ENCODE measurements at regions not wholly inside any gene's neighbourhood (a gene's known extent, or its start where the extent isn't known, plus 50 kb on each side); places are given as distances from the start of the nearest gene placed in this dataset.

DNA sequence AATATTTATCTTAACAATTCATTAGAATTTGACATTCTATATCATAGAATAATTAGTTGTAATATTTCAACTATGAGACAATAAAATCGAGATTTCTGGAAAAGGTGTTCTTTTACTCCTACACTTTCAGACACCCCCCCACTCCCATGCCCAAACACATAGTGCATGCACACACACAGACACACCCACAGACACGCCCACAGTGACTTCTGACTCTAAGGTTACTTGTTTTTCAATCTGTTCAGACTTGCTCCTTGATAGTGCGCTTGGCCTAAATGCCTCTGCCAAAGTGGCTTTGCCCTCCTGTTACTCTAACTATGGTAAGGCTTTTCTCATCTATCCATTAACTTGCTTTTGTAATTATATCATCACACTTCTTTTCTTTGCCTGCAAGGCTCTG lies 144.0 kb upstream of the PPP1R3A start (continued):
- TF ChIP-seq, protein P1, sequence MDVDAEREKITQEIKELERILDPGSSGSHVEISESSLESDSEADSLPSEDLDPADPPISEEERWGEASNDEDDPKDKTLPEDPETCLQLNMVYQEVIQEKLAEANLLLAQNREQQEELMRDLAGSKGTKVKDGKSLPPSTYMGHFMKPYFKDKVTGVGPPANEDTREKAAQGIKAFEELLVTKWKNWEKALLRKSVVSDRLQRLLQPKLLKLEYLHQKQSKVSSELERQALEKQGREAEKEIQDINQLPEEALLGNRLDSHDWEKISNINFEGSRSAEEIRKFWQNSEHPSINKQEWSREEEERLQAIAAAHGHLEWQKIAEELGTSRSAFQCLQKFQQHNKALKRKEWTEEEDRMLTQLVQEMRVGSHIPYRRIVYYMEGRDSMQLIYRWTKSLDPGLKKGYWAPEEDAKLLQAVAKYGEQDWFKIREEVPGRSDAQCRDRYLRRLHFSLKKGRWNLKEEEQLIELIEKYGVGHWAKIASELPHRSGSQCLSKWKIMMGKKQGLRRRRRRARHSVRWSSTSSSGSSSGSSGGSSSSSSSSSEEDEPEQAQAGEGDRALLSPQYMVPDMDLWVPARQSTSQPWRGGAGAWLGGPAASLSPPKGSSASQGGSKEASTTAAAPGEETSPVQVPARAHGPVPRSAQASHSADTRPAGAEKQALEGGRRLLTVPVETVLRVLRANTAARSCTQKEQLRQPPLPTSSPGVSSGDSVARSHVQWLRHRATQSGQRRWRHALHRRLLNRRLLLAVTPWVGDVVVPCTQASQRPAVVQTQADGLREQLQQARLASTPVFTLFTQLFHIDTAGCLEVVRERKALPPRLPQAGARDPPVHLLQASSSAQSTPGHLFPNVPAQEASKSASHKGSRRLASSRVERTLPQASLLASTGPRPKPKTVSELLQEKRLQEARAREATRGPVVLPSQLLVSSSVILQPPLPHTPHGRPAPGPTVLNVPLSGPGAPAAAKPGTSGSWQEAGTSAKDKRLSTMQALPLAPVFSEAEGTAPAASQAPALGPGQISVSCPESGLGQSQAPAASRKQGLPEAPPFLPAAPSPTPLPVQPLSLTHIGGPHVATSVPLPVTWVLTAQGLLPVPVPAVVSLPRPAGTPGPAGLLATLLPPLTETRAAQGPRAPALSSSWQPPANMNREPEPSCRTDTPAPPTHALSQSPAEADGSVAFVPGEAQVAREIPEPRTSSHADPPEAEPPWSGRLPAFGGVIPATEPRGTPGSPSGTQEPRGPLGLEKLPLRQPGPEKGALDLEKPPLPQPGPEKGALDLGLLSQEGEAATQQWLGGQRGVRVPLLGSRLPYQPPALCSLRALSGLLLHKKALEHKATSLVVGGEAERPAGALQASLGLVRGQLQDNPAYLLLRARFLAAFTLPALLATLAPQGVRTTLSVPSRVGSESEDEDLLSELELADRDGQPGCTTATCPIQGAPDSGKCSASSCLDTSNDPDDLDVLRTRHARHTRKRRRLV (CRISPR knock-in tag; IDR thresholded peaks at IDR 0.05): no peak
- no peak for TF ChIP-seq ZNF558 (CRISPR knock-in tag; IDR thresholded peaks at IDR 0.05; ENCODE audit: borderline replicate concordance)
- TF ChIP-seq, protein P2, sequence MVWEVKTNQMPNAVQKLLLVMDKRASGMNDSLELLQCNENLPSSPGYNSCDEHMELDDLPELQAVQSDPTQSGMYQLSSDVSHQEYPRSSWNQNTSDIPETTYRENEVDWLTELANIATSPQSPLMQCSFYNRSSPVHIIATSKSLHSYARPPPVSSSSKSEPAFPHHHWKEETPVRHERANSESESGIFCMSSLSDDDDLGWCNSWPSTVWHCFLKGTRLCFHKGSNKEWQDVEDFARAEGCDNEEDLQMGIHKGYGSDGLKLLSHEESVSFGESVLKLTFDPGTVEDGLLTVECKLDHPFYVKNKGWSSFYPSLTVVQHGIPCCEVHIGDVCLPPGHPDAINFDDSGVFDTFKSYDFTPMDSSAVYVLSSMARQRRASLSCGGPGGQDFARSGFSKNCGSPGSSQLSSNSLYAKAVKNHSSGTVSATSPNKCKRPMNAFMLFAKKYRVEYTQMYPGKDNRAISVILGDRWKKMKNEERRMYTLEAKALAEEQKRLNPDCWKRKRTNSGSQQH (CRISPR knock-in tag; IDR thresholded peaks at IDR 0.05; ENCODE audit: low read depth): no peak
- TF ChIP-seq ZNF652 (CRISPR knock-in tag; IDR thresholded peaks at IDR 0.05; ENCODE audit: borderline replicate concordance, low read depth): no peak
- no peak for TF ChIP-seq MAFG (CRISPR knock-in tag; IDR thresholded peaks at IDR 0.05)
- no peak for TF ChIP-seq ZNF513 (CRISPR knock-in tag; conservative IDR thresholded peaks at IDR 0.05)
- TF ChIP-seq AGO2 (optimal IDR thresholded peaks at IDR 0.05; ENCODE audit: low read depth, low read length): no peak
- TF ChIP-seq ZNF350 (CRISPR knock-in tag; IDR thresholded peaks at IDR 0.05; ENCODE audit: borderline replicate concordance, low read depth): no peak
- TF ChIP-seq ZBTB1 (CRISPR knock-in tag; IDR thresholded peaks at IDR 0.05; ENCODE audit: borderline replicate concordance): no peak
- no peak for TF ChIP-seq ZNF891 (CRISPR knock-in tag; IDR thresholded peaks at IDR 0.05)
- no peak for TF ChIP-seq TBX2 (CRISPR knock-in tag; IDR thresholded peaks at IDR 0.05; ENCODE audit: borderline replicate concordance)
- no peak for TF ChIP-seq NRL (CRISPR knock-in tag; IDR thresholded peaks at IDR 0.05; ENCODE audit: borderline replicate concordance)
- TF ChIP-seq NR3C1 (CRISPR knock-in tag; IDR thresholded peaks at IDR 0.05): no peak
- TF ChIP-seq ZNF407 (CRISPR knock-in tag; IDR thresholded peaks at IDR 0.05; ENCODE audit: not compliant biosample characterization): no peak
